CD14-positive monocyte (primary cell): ENCODE measurements at regions not wholly inside any gene's neighbourhood (a gene's known extent, or its start where the extent isn't known, plus 50 kb on each side); places are given as distances from the start of the nearest gene placed in this dataset.

Experiments
- DNase-seq, 3 donors: peaks; one replicate each; pipeline ENCODE4 v3.0.0-alpha.2; 2011 to 2022
- H2AFZ ChIP-seq: 2 replicates; pipeline ENCODE4 v1.6.0; 2012; ENCODE audit warnings: mild to moderate bottlenecking, low read depth, low read length, inconsistent platforms; ENCODE audit not compliant: insufficient read depth, poor library complexity, severe bottlenecking
- H3K27ac ChIP-seq, 2 donors: 1 replicate in 1 of 2; 2 replicates in 1 of 2; pipeline ENCODE4 v1.5.1; 2012 to 2013; ENCODE audit warnings: low read length in 2 of 2, control low read depth in 1 of 2, inconsistent platforms in 1 of 2, low read depth in 1 of 2, mild to moderate bottlenecking in 1 of 2
- H3K27me3 ChIP-seq, 2 donors: one replicate each; pipeline versions ENCODE4 v1.6.0 to v1.6.1; 2011 to 2013; ENCODE audit warnings: low read length in 2 of 2; ENCODE audit not compliant: control insufficient read depth in 2 of 2, insufficient read depth in 2 of 2
- H3K36me3 ChIP-seq, 2 donors: replicated peaks in 1 of 2; 1 replicate in 1 of 2; 2 replicates in 1 of 2; pipeline versions ENCODE4 v1.5.1 to v1.6.1; 2012 to 2013; ENCODE audit warnings: low read length in 2 of 2, control low read depth in 1 of 2, inconsistent platforms in 1 of 2, mild to moderate bottlenecking in 1 of 2; ENCODE audit not compliant: insufficient read depth in 2 of 2, control insufficient read depth in 1 of 2
- H3K4me1 ChIP-seq, 2 donors: 1 replicate in 1 of 2; 2 replicates in 1 of 2; pipeline versions ENCODE4 v1.5.1 to v1.6.1; 2012 to 2013; ENCODE audit warnings: low read length in 2 of 2, control low read depth in 1 of 2, inconsistent platforms in 1 of 2, mild to moderate bottlenecking in 1 of 2, moderate library complexity in 1 of 2; ENCODE audit not compliant: insufficient read depth in 2 of 2, control insufficient read depth in 1 of 2
- H3K4me2 ChIP-seq: replicated peaks from 2 replicates; pipeline ENCODE3; 2012; ENCODE audit warnings: low read length, moderate library complexity, mild to moderate bottlenecking; ENCODE audit not compliant: poor library complexity, severe bottlenecking; ENCODE audit errors: extremely low read depth
- H3K4me3 ChIP-seq, 3 experiments: fragments of 200-600 bp in 1 of 3; sonication (generic) in 1 of 3; replicated peaks in 1 of 3; 1 replicate in 2 of 3; 2 replicates in 1 of 3; pipeline ENCODE4 v1.5.1; 2011 to 2013; ENCODE audit warnings: low read length in 3 of 3, mild to moderate bottlenecking in 3 of 3, control low read depth in 2 of 3, low read depth in 2 of 3, inconsistent platforms in 1 of 3, moderate library complexity in 1 of 3
- H3K79me2 ChIP-seq: 2 replicates; pipeline ENCODE4 v1.6.0; 2012; ENCODE audit warnings: mild to moderate bottlenecking, control low read depth, inconsistent platforms, low read length, moderate library complexity; ENCODE audit not compliant: insufficient read depth
- H3K9ac ChIP-seq: 2 replicates; pipeline ENCODE4 v1.6.0; 2017; ENCODE audit warnings: low read length, mild to moderate bottlenecking; ENCODE audit not compliant: insufficient read depth, poor library complexity, severe bottlenecking
- H3K9me3 ChIP-seq, 2 donors: replicated peaks in 1 of 2; 1 replicate in 1 of 2; 2 replicates in 1 of 2; pipeline versions ENCODE4 v1.5.1 to v1.6.1; 2012 to 2013; ENCODE audit warnings: low read length in 2 of 2, control low read depth in 1 of 2; ENCODE audit not compliant: control insufficient read depth in 1 of 2, insufficient read depth in 1 of 2
- H4K20me1 ChIP-seq: 2 replicates; pipeline ENCODE4 v1.6.0; 2012; ENCODE audit warnings: mild to moderate bottlenecking, low read length, control low read depth, moderate library complexity; ENCODE audit not compliant: insufficient read depth
- H3K27ac Mint-ChIP-seq, 7 donors: one replicate each; pipeline ENCODE4 v1.8.0; 2020; ENCODE audit warnings: mild to moderate bottlenecking in 7 of 7, mixed read lengths in 7 of 7, moderate library complexity in 6 of 7, inconsistent platforms in 2 of 7
- H3K27me3 Mint-ChIP-seq, 3 donors: one replicate each; pipeline ENCODE4 v1.8.0; 2021 to 2022; ENCODE audit warnings: low read depth in 3 of 3, mild to moderate bottlenecking in 3 of 3, mixed read lengths in 3 of 3, moderate library complexity in 3 of 3, inconsistent platforms in 1 of 3
- H3K36me3 Mint-ChIP-seq, 2 donors: one replicate each; pipeline ENCODE4 v1.8.0; 2020; ENCODE audit warnings: mixed read lengths in 2 of 2, inconsistent platforms in 1 of 2, mild to moderate bottlenecking in 1 of 2
- H3K4me1 Mint-ChIP-seq: one replicate; pipeline ENCODE4 v1.8.0; 2020; ENCODE audit warnings: mild to moderate bottlenecking, mixed read lengths
- H3K4me3 Mint-ChIP-seq, 2 donors: one replicate each; pipeline ENCODE4 v1.8.0; 2020; ENCODE audit warnings: mild to moderate bottlenecking in 2 of 2, mixed read lengths in 2 of 2, moderate library complexity in 1 of 2
- H3K9me3 Mint-ChIP-seq, 7 donors: one replicate each; pipeline ENCODE4 v1.8.0; 2020 to 2022; ENCODE audit warnings: mixed read lengths in 7 of 7, mild to moderate bottlenecking in 6 of 7, moderate library complexity in 6 of 7, inconsistent platforms in 2 of 7
- WGBS: methylation state at CpG from one replicate; pipeline ENCODE4 v1.1.5; 2013; ENCODE audit warnings: missing lambda C conversion rate; ENCODE audit not compliant: insufficient coverage; 5-methylcytosine and 5-hydroxymethylcytosine counted together
- intact Hi-C, 2 donors: fragments of 100-400 bp; cut with micrococcal nuclease; formaldehyde crosslinking; loops; one replicate each; pipeline versions ENCODE4 v1.15.0 to v1.15.1; 2023
- TF ChIP-seq, protein P1 (sequence below): fragments of 200-600 bp; IDR thresholded peaks from one replicate; pipeline ENCODE4 v1.8.0; 2022; ENCODE audit warnings: antibody characterized with exemption, mild to moderate bottlenecking

- H3K36me3 ChIP-seq = no peaks in the 10 kb centered on the region
- no peak for DNase-seq
- Mint-ChIP-seq H3K4me1 (no peaks in the 10 kb centered on the region), H3K9me3 (peaks cover 0 to 3% (median 0%) of the 10 kb centered on the region in 7 donors), H3K27ac (no peak overlapping the region), H3K36me3 (no peaks in the 10 kb centered on the region), H3K4me3 (no peak overlapping the region), H3K27me3 (peaks cover 0 to 3% (median 0%) of the 10 kb centered on the region in 3 donors)
- no peak overlapping the region for H3K9ac ChIP-seq
- H3K4me2 ChIP-seq = no peak overlapping the region
- TF ChIP-seq, protein P1, sequence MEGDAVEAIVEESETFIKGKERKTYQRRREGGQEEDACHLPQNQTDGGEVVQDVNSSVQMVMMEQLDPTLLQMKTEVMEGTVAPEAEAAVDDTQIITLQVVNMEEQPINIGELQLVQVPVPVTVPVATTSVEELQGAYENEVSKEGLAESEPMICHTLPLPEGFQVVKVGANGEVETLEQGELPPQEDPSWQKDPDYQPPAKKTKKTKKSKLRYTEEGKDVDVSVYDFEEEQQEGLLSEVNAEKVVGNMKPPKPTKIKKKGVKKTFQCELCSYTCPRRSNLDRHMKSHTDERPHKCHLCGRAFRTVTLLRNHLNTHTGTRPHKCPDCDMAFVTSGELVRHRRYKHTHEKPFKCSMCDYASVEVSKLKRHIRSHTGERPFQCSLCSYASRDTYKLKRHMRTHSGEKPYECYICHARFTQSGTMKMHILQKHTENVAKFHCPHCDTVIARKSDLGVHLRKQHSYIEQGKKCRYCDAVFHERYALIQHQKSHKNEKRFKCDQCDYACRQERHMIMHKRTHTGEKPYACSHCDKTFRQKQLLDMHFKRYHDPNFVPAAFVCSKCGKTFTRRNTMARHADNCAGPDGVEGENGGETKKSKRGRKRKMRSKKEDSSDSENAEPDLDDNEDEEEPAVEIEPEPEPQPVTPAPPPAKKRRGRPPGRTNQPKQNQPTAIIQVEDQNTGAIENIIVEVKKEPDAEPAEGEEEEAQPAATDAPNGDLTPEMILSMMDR = no peak
- no peaks in the 10 kb centered on the region for H3K79me2 ChIP-seq
- intact Hi-C loops = loop anchor here in 1 of 2 donors (10.0 kb wide), 1 partner anchor 58 kb away; no protein-coding TSS in a partner anchor
- no peaks in the 10 kb centered on the region for H3K9me3 ChIP-seq
- no peak overlapping the region for H3K4me3 ChIP-seq
- H3K4me1 ChIP-seq = no peaks in the 10 kb centered on the region
- no peak overlapping the region for H2AFZ ChIP-seq
- H3K27me3 ChIP-seq = no peaks in the 10 kb centered on the region
- H3K27ac ChIP-seq = no peak overlapping the region
- 83% methylated on average over 1 of the region's 1 CpG for WGBS
- no peaks in the 10 kb centered on the region for H4K20me1 ChIP-seq
These were observed 218.0 kb downstream of the TMEM38B start for GRCh38 chr9:105912157-105912862.

- H3K4me1 ChIP-seq = no peaks in the 10 kb centered on the region
- H3K27me3 ChIP-seq = no peaks in the 10 kb centered on the region
- H3K4me3 ChIP-seq = no peak overlapping the region
- H2AFZ ChIP-seq = no peak overlapping the region
- Mint-ChIP-seq H3K27me3 (peaks cover 0 to 3% (median 0%) of the 10 kb centered on the region in 3 donors), H3K36me3 (no peaks in the 10 kb centered on the region), H3K4me1 (no peaks in the 10 kb centered on the region), H3K27ac (no peak overlapping the region), H3K4me3 (no peak overlapping the region), H3K9me3 (peaks cover 0 to 3% (median 0%) of the 10 kb centered on the region in 7 donors)
- H4K20me1 ChIP-seq = no peaks in the 10 kb centered on the region
- no peaks in the 10 kb centered on the region for H3K9me3 ChIP-seq
- no peak overlapping the region for H3K9ac ChIP-seq
- H3K4me2 ChIP-seq = no peak overlapping the region
- H3K79me2 ChIP-seq = no peaks in the 10 kb centered on the region
- 94% methylated on average over 2 of the region's 8 CpGs for WGBS
- no peak for DNase-seq
- no peak overlapping the region for H3K27ac ChIP-seq
- no peaks in the 10 kb centered on the region for H3K36me3 ChIP-seq
- TF ChIP-seq, protein P1 = no peak
- intact Hi-C loops = loop anchor here in 1 of 2 donors (10.0 kb wide), 1 partner anchor 58 kb away; no protein-coding TSS in a partner anchor
These were observed 218.6 kb downstream of the TMEM38B start for GRCh38 chr9:105912863-105913516.
